ENCODE measurements at regions not wholly inside any gene's neighbourhood (a gene's known extent, or its start where the extent isn't known, plus 50 kb on each side); places are given as distances from the start of the nearest gene placed in this dataset.
"Not testable (repeated sequence)": the region's sequence is repeated elsewhere in the genome, so short reads cannot be mapped to it uniquely, and the experiment has no call there.

- no peaks in the 10 kb centered on the region for H3K4me1 ChIP-seq (ENCODE audit: insufficient read depth, low read length)
- DNase-seq (ENCODE audit: insufficient read length, low spot score, missing footprints) = no peak
- H3K9me3 ChIP-seq (ENCODE audit: low read depth, low read length) = peaks cover 2% of the 10 kb centered on the region
- no peaks in the 10 kb centered on the region for H3K27me3 ChIP-seq (ENCODE audit: insufficient read depth, low read length)
- TF ChIP-seq CTCF (IDR thresholded peaks at IDR 0.05; ENCODE audit: extremely low read depth, low read depth, low read length) = no peak
- no peak overlapping the region for H2AFZ ChIP-seq (ENCODE audit: low read length)
- H3K27ac ChIP-seq (ENCODE audit: low read depth, low read length) = no peak overlapping the region
- no peaks in the 10 kb centered on the region for H3K79me2 ChIP-seq (ENCODE audit: insufficient read depth, low read length)
- H4K20me1 ChIP-seq (ENCODE audit: insufficient read depth, low read length) = no peaks in the 10 kb centered on the region
- no peaks in the 10 kb centered on the region for H3K36me3 ChIP-seq (ENCODE audit: insufficient read depth, low read length)
- no peak overlapping the region for H3K4me3 ChIP-seq (ENCODE audit: insufficient read depth, low read length)
- H3K4me2 ChIP-seq (ENCODE audit: insufficient read depth, low read length) = no peak overlapping the region
Measured at GRCh38 chr4:59664771-59665170, 1535.4 kb upstream of the ADGRL3 start.

GRCh38 chr4:59666645-59667044, 1533.5 kb upstream of the ADGRL3 start:
- Histone ChIP-seq H3K4me1 (ENCODE audit: insufficient read depth, low read length) (no peaks in the 10 kb centered on the region), H3K27me3 (ENCODE audit: insufficient read depth, low read length) (no peaks in the 10 kb centered on the region), H3K36me3 (ENCODE audit: insufficient read depth, low read length) (no peaks in the 10 kb centered on the region), H3K9me3 (ENCODE audit: low read depth, low read length) (peaks cover 2% of the 10 kb centered on the region), H3K4me3 (ENCODE audit: insufficient read depth, low read length) (no peak overlapping the region), H3K79me2 (ENCODE audit: insufficient read depth, low read length) (no peaks in the 10 kb centered on the region), H3K27ac (ENCODE audit: low read depth, low read length) (no peak overlapping the region), H4K20me1 (ENCODE audit: insufficient read depth, low read length) (no peaks in the 10 kb centered on the region), H3K4me2 (ENCODE audit: insufficient read depth, low read length) (no peak overlapping the region), H2AFZ (ENCODE audit: low read length) (no peak overlapping the region)
- TF ChIP-seq CTCF (IDR thresholded peaks at IDR 0.05; ENCODE audit: extremely low read depth, low read depth, low read length) = no peak
- no peak for DNase-seq (ENCODE audit: insufficient read length, low spot score, missing footprints)

GRCh38 chr4:59671037-59671436, 1529.1 kb upstream of the ADGRL3 start:
- H3K79me2 ChIP-seq (ENCODE audit: insufficient read depth, low read length) = no peaks in the 10 kb centered on the region
- DNase-seq (ENCODE audit: insufficient read length, low spot score, missing footprints) = no peak
- no peak overlapping the region for H3K4me2 ChIP-seq (ENCODE audit: insufficient read depth, low read length)

GRCh38 chr4:59676389-59676788, 1523.7 kb upstream of the ADGRL3 start:
- DNase-seq (ENCODE audit: insufficient read length, low spot score, missing footprints) = no peak
- no peaks in the 10 kb centered on the region for H3K36me3 ChIP-seq (ENCODE audit: insufficient read depth, low read length)
- no peaks in the 10 kb centered on the region for H3K4me1 ChIP-seq (ENCODE audit: insufficient read depth, low read length)
- no peak overlapping the region for H3K27ac ChIP-seq (ENCODE audit: low read depth, low read length)
- H3K79me2 ChIP-seq (ENCODE audit: insufficient read depth, low read length) = no peaks in the 10 kb centered on the region
- H3K4me3 ChIP-seq (ENCODE audit: insufficient read depth, low read length) = no peak overlapping the region
- no peaks in the 10 kb centered on the region for H4K20me1 ChIP-seq (ENCODE audit: insufficient read depth, low read length)
- H3K9me3 ChIP-seq (ENCODE audit: low read depth, low read length) = no peaks in the 10 kb centered on the region
- H3K4me2 ChIP-seq (ENCODE audit: insufficient read depth, low read length) = no peak overlapping the region
- TF ChIP-seq CTCF (IDR thresholded peaks at IDR 0.05; ENCODE audit: extremely low read depth, low read depth, low read length) = no peak
- no peak overlapping the region for H2AFZ ChIP-seq (ENCODE audit: low read length)
- no peaks in the 10 kb centered on the region for H3K27me3 ChIP-seq (ENCODE audit: insufficient read depth, low read length)

More at GRCh38 chr4:59671037-59671436, 1529.1 kb upstream of the ADGRL3 start:
- H3K36me3 ChIP-seq (ENCODE audit: insufficient read depth, low read length) = no peaks in the 10 kb centered on the region
- H2AFZ ChIP-seq (ENCODE audit: low read length) = no peak overlapping the region
- H3K27ac ChIP-seq (ENCODE audit: low read depth, low read length) = no peak overlapping the region
- H3K4me1 ChIP-seq (ENCODE audit: insufficient read depth, low read length) = no peaks in the 10 kb centered on the region
- no peak for TF ChIP-seq CTCF (IDR thresholded peaks at IDR 0.05; ENCODE audit: extremely low read depth, low read depth, low read length)
- H3K4me3 ChIP-seq (ENCODE audit: insufficient read depth, low read length) = no peak overlapping the region
- H3K27me3 ChIP-seq (ENCODE audit: insufficient read depth, low read length) = no peaks in the 10 kb centered on the region
- H3K9me3 ChIP-seq (ENCODE audit: low read depth, low read length) = no peaks in the 10 kb centered on the region
- no peaks in the 10 kb centered on the region for H4K20me1 ChIP-seq (ENCODE audit: insufficient read depth, low read length)

- not testable (repeated sequence) for H3K9me3 ChIP-seq (ENCODE audit: low read depth, low read length); H3K79me2 ChIP-seq (ENCODE audit: insufficient read depth, low read length); DNase-seq (ENCODE audit: insufficient read length, low spot score, missing footprints); H3K4me2 ChIP-seq (ENCODE audit: insufficient read depth, low read length); H3K4me1 ChIP-seq (ENCODE audit: insufficient read depth, low read length); H3K27ac ChIP-seq (ENCODE audit: low read depth, low read length); H2AFZ ChIP-seq (ENCODE audit: low read length); H3K36me3 ChIP-seq (ENCODE audit: insufficient read depth, low read length); H3K27me3 ChIP-seq (ENCODE audit: insufficient read depth, low read length); H3K4me3 ChIP-seq (ENCODE audit: insufficient read depth, low read length); H4K20me1 ChIP-seq (ENCODE audit: insufficient read depth, low read length)
Measured at GRCh38 chr4:59676992-59677391, 1523.1 kb upstream of the ADGRL3 start.

Measured in osteoblast (primary cell).